ENCODE measurements at regions not wholly inside any gene's neighbourhood (a gene's known extent, or its start where the extent isn't known, plus 50 kb on each side); places are given as distances from the start of the nearest gene placed in this dataset.

DNA sequence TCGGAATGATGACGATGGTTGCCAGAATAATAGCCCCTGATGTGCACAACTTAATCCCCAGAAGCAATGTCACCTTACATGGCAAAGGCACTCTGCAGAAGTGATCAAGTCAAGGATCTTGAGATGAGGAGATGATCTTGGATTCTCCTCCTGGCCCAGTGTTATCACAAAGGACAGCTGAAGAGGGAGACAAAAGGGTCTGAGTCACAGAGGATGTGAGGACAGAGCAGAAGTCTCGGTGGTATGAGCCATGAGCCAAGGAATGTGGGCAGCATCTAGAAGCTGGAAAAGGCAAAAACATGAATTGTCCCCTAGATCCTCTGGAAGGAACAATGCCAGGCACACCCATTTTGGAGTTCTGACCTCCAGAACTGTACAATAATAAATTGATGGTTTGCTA, 358.5 kb downstream of the MYCN start (continued):
- TF ChIP-seq SIN3A (IDR thresholded peaks at IDR 0.05; ENCODE audit: borderline replicate concordance, low read depth, low read length) = no peak
- no peak for TF ChIP-seq RCOR1 (IDR thresholded peaks at IDR 0.05; ENCODE audit: low read length)
- TF ChIP-seq FOXM1 (IDR thresholded peaks at IDR 0.05; ENCODE audit: low read depth) = no peak
- no peak for TF ChIP-seq EP300 (IDR thresholded peaks at IDR 0.05; ENCODE audit: borderline replicate concordance in 1 of 2, low read depth in 1 of 2, low read length in 1 of 2)

DNA sequence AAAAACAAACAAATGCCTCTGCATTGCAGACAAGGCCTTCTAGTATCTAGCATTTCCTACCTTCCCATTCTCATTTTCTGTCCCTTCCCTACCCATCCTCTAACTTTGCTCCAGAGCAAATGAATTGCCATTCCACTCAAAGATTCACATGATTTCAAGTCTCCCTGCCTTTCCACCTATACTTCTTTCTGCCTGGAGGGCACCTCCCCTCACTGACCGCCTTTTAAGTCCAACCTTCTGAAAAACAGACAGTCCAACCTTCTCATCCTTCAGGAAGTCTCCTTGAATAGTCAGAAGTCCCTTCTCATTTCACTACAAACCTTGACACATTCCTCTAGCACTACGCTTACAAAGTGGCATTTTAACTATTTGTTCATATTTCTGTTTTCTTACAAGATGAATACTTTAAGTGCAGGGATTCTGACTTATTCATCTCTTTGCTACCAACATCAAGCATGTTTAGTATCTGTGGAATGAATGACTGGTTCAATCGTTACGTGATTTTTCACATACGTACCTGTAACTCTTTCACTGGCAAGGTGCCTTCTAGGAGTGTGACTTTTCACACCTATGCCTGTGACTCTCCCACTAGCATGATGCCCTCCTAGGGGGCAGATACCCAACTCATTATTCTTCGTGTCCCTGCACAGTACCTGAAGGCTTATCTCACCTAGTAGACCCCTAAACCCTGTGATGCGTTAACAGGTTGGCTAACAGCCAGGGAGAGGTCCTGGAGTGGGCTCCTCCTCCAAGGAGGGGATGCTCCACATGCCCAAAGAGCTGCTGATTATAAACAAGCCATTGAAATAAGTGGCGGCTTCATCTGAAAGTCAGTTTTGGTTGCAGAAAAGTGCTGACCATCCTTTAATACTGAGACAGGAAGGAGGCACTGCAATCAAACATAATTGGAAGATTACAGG, 356.2 kb downstream of the MYCN start:
- H3K9me3 ChIP-seq = peaks cover 12% of the 10 kb centered on the region
- CTCF ChIA-PET = interaction anchor here (1.2 to 1.4 kb wide), 2 partner anchors 28 to 97 kb away, joined by 3 read pairs; no protein-coding TSS in a partner anchor
- no peak overlapping the region for H3K4me2 ChIP-seq
- no peak overlapping the region for H3K9ac ChIP-seq
- no peak overlapping the region for H2AFZ ChIP-seq (ENCODE audit: low read depth)
- no peaks in the 10 kb centered on the region for H3K79me2 ChIP-seq (ENCODE audit: insufficient read depth)
- TF ChIP-seq RFX5 (IDR thresholded peaks at IDR 0.05; ENCODE audit: low read length) (no peak), TEAD4 (IDR thresholded peaks at IDR 0.05; ENCODE audit: borderline replicate concordance, insufficient read depth) (no peak), EZH2phosphoT487 (IDR thresholded peaks at IDR 0.05; ENCODE audit: borderline replicate concordance, low read depth) (no peak), GATA2 (CRISPR knock-in tag; IDR thresholded peaks at IDR 0.05) (no peak), JUND (IDR thresholded peaks at IDR 0.05) (no peak), MEF2A (IDR thresholded peaks at IDR 0.05; ENCODE audit: borderline replicate concordance, low read depth) (no peak), CHD2 (IDR thresholded peaks at IDR 0.05; ENCODE audit: low read length, partially characterized antibody) (no peak), GABPA (IDR thresholded peaks at IDR 0.05; ENCODE audit: low read depth) (no peak), SMC3 (IDR thresholded peaks at IDR 0.05; ENCODE audit: low read depth, low read length) (no peak), EP300 (IDR thresholded peaks at IDR 0.05; ENCODE audit: borderline replicate concordance in 1 of 2, low read depth in 1 of 2, low read length in 1 of 2) (no peak), NFIC (IDR thresholded peaks at IDR 0.05; ENCODE audit: borderline replicate concordance) (no peak), RCOR1 (IDR thresholded peaks at IDR 0.05; ENCODE audit: low read length) (no peak), RAD21 (IDR thresholded peaks at IDR 0.05; ENCODE audit: low read length) (no peak), FOSL2 (IDR thresholded peaks at IDR 0.05; ENCODE audit: borderline replicate concordance, low read depth) (no peak), MXI1 (IDR thresholded peaks at IDR 0.05; ENCODE audit: low read depth, low read length) (no peak)
- TF ChIP-seq, protein P1, sequence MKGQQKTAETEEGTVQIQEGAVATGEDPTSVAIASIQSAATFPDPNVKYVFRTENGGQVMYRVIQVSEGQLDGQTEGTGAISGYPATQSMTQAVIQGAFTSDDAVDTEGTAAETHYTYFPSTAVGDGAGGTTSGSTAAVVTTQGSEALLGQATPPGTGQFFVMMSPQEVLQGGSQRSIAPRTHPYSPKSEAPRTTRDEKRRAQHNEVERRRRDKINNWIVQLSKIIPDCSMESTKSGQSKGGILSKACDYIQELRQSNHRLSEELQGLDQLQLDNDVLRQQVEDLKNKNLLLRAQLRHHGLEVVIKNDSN (IDR thresholded peaks at IDR 0.05; ENCODE audit: borderline replicate concordance, low read depth) = no peak
- TF ChIP-seq, protein P2, sequence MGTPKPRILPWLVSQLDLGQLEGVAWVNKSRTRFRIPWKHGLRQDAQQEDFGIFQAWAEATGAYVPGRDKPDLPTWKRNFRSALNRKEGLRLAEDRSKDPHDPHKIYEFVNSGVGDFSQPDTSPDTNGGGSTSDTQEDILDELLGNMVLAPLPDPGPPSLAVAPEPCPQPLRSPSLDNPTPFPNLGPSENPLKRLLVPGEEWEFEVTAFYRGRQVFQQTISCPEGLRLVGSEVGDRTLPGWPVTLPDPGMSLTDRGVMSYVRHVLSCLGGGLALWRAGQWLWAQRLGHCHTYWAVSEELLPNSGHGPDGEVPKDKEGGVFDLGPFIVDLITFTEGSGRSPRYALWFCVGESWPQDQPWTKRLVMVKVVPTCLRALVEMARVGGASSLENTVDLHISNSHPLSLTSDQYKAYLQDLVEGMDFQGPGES (IDR thresholded peaks at IDR 0.05; ENCODE audit: low read depth, low read length) = no peak
- TF ChIP-seq, protein P3, sequence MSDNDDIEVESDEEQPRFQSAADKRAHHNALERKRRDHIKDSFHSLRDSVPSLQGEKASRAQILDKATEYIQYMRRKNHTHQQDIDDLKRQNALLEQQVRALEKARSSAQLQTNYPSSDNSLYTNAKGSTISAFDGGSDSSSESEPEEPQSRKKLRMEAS (IDR thresholded peaks at IDR 0.05; ENCODE audit: low read depth) = no peak
- TF ChIP-seq, protein P4, sequence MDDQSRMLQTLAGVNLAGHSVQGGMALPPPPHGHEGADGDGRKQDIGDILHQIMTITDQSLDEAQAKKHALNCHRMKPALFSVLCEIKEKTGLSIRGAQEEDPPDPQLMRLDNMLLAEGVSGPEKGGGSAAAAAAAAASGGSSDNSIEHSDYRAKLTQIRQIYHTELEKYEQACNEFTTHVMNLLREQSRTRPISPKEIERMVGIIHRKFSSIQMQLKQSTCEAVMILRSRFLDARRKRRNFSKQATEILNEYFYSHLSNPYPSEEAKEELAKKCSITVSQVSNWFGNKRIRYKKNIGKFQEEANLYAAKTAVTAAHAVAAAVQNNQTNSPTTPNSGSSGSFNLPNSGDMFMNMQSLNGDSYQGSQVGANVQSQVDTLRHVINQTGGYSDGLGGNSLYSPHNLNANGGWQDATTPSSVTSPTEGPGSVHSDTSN (IDR thresholded peaks at IDR 0.05) = no peak
- peaks cover 0 to 20% of the 10 kb centered on the region in 2 experiments; a peak in 2 of 4 replicates for H3K4me1 ChIP-seq (ENCODE audit: control insufficient read depth in 1 of 2, insufficient read depth in 2 of 2, low read depth in 1 of 2, low read length in 1 of 2)
- 47% methylated on average over 8 of the region's 8 CpGs for WGBS (ENCODE audit: low lambda C conversion rate)
- H3K27ac ChIP-seq (ENCODE audit: low read depth in 2 of 2, low read length in 1 of 2) = no peak overlapping the region
- H3K9me2 ChIP-seq = no peaks in the 10 kb centered on the region
- no peaks in the 10 kb centered on the region for H4K20me1 ChIP-seq (ENCODE audit: insufficient read depth)
- no peaks in the 10 kb centered on the region for H3F3A ChIP-seq (replicated peaks; ENCODE audit: insufficient read depth)
- DNase-seq = no peak
- no peak overlapping the region for H3K4me3 ChIP-seq (ENCODE audit: low read depth in 2 of 2, low read length in 1 of 2)
- H3K27me3 ChIP-seq (ENCODE audit: insufficient read depth) = no peaks in the 10 kb centered on the region
- H3K36me3 ChIP-seq (replicated peaks in 1 of 2; ENCODE audit: control insufficient read depth in 1 of 2, insufficient read depth in 2 of 2, low read length in 1 of 2) = no peaks in the 10 kb centered on the region
- POLR2A ChIA-PET = no interaction called here
